Ishikawa (cell line): ENCODE measurements at regions not wholly inside any gene's neighbourhood (a gene's known extent, or its start where the extent isn't known, plus 50 kb on each side); places are given as distances from the start of the nearest gene placed in this dataset.

ENCODE experiments used
- CEBPB ChIP-seq: IDR thresholded peaks from 2 replicates; pipeline ENCODE4 v1.6.1; 2012
- CREB1 ChIP-seq: IDR thresholded peaks from 2 replicates; pipeline ENCODE4 v1.6.1; 2012; ENCODE audit warnings: low read depth
- EGR1 ChIP-seq: IDR thresholded peaks from 2 replicates; pipeline ENCODE4 v1.6.1; 2012
- EP300 ChIP-seq: IDR thresholded peaks from 2 replicates; pipeline ENCODE4 v1.6.1; 2012; ENCODE audit warnings: borderline replicate concordance
- FOXM1 ChIP-seq: IDR thresholded peaks from 2 replicates; pipeline ENCODE4 v1.6.1; 2012; ENCODE audit warnings: low read depth, borderline replicate concordance
- MAX ChIP-seq: IDR thresholded peaks from 2 replicates; pipeline ENCODE4 v1.6.1; 2012
- NFIC ChIP-seq: IDR thresholded peaks from 2 replicates; pipeline ENCODE4 v1.6.1; 2012
- RAD21 ChIP-seq: IDR thresholded peaks from 2 replicates; pipeline ENCODE4 v1.6.1; 2012; ENCODE audit warnings: low read depth
- TAF1 ChIP-seq: IDR thresholded peaks from 2 replicates; pipeline ENCODE4 v1.6.1; 2012; ENCODE audit warnings: low read depth, mild to moderate bottlenecking
- TCF12 ChIP-seq: IDR thresholded peaks from 2 replicates; pipeline ENCODE4 v1.6.1; 2012; ENCODE audit warnings: low read depth
- TEAD4 ChIP-seq: IDR thresholded peaks from 2 replicates; pipeline ENCODE4 v1.6.1; 2012
- YY1 ChIP-seq: IDR thresholded peaks from 2 replicates; pipeline ENCODE4 v1.6.1; 2012; ENCODE audit warnings: low read depth
- ZBTB7A ChIP-seq: IDR thresholded peaks from 2 replicates; pipeline ENCODE4 v1.6.1; 2012; ENCODE audit warnings: low read depth
- TF ChIP-seq, protein P1 (sequence below): IDR thresholded peaks from 2 replicates; pipeline ENCODE4 v1.6.1; 2012; ENCODE audit warnings: low read depth, mild to moderate bottlenecking
- TF ChIP-seq, protein P2 (sequence below): IDR thresholded peaks from 2 replicates; pipeline ENCODE4 v1.6.1; 2012

DNA sequence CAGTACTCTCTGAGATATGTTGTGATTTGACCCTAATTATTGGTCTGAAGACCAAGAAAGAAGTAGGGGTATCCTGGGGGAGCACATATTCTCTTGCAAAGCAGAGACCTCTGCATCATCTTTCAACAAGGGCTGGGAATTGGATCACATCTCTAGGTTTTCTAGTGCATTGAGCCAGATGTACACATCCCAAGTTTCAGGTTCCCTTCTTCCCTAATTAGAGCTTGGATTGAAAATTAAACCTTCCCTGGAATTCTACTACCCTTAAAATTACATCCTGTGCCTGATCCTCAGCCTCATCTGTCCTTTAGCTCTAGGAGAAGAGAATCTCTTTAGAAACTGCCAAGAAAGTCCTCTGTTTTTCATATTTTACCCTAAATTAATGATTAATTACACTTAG, 839.6 kb downstream of the SLC6A15 start:
- TF ChIP-seq CREB1 (no peak), NFIC (no peak), TEAD4 (no peak), TCF12 (no peak), EGR1 (no peak), EP300 (no peak), RAD21 (no peak), TAF1 (no peak), CEBPB (no peak), YY1 (no peak), MAX (no peak), ZBTB7A (no peak), FOXM1 (no peak)
- TF ChIP-seq, protein P1, sequence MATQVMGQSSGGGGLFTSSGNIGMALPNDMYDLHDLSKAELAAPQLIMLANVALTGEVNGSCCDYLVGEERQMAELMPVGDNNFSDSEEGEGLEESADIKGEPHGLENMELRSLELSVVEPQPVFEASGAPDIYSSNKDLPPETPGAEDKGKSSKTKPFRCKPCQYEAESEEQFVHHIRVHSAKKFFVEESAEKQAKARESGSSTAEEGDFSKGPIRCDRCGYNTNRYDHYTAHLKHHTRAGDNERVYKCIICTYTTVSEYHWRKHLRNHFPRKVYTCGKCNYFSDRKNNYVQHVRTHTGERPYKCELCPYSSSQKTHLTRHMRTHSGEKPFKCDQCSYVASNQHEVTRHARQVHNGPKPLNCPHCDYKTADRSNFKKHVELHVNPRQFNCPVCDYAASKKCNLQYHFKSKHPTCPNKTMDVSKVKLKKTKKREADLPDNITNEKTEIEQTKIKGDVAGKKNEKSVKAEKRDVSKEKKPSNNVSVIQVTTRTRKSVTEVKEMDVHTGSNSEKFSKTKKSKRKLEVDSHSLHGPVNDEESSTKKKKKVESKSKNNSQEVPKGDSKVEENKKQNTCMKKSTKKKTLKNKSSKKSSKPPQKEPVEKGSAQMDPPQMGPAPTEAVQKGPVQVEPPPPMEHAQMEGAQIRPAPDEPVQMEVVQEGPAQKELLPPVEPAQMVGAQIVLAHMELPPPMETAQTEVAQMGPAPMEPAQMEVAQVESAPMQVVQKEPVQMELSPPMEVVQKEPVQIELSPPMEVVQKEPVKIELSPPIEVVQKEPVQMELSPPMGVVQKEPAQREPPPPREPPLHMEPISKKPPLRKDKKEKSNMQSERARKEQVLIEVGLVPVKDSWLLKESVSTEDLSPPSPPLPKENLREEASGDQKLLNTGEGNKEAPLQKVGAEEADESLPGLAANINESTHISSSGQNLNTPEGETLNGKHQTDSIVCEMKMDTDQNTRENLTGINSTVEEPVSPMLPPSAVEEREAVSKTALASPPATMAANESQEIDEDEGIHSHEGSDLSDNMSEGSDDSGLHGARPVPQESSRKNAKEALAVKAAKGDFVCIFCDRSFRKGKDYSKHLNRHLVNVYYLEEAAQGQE: no peak
- TF ChIP-seq, protein P2, sequence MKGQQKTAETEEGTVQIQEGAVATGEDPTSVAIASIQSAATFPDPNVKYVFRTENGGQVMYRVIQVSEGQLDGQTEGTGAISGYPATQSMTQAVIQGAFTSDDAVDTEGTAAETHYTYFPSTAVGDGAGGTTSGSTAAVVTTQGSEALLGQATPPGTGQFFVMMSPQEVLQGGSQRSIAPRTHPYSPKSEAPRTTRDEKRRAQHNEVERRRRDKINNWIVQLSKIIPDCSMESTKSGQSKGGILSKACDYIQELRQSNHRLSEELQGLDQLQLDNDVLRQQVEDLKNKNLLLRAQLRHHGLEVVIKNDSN: no peak

DNA sequence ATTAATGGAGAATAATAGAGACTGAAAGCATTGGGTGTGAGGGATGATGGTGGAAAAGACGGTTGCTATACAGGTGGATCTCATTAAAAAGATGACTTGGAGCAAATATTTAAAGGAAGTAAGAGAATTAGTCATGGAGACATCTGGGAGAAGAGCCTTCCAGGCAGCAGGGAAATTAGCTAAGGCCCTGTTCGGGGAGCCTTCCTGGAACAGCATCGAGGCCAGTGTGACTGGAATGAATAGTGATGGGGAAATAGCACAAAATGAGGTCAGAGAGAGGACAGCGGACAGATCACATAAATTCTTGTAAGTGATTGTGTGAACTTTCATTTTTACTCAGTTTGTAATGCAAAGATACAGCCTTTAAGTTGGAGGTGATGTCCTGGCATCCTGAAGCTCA, 842.3 kb downstream of the SLC6A15 start:
- TF ChIP-seq TCF12: no peak
- TF ChIP-seq EP300: no peak

DNA sequence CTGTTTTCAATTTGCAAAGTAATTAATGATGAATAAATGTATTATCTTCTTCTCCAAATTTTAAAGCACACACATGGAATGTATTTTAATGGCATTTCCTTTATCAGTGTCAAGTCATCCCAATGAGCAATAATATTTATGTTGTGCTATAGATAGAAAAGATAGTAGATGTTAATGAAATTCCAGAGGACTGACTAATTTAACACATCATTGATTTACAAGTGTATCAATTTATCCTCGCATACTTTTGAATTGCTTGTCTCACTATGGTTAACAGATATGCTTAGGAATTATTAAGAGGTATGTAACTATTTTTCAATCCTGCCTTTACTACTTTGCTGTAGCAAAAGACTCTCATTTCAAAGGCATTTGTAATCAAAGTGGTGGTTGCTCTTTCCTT, 842.9 kb downstream of the SLC6A15 start:
- no peak for TF ChIP-seq RAD21
- TF ChIP-seq CEBPB: no peak
- TF ChIP-seq, protein P1: no peak
- no peak for TF ChIP-seq TEAD4
- TF ChIP-seq ZBTB7A: no peak
- TF ChIP-seq, protein P2: no peak
- TF ChIP-seq NFIC: no peak
- TF ChIP-seq MAX: no peak
- TF ChIP-seq YY1: no peak
- TF ChIP-seq TCF12: no peak

GRCh38 chr12:84069198-84069597, 843.4 kb downstream of the SLC6A15 start:
- no peak for TF ChIP-seq TCF12
- no peak for TF ChIP-seq EP300
- TF ChIP-seq, protein P2: no peak
- TF ChIP-seq TEAD4: no peak
- no peak for TF ChIP-seq YY1
- TF ChIP-seq CREB1: no peak
- TF ChIP-seq, protein P1: no peak

GRCh38 chr12:84058136-84058535, 854.5 kb downstream of the SLC6A15 start:
- no peak for TF ChIP-seq NFIC
- no peak for TF ChIP-seq EGR1
- no peak for TF ChIP-seq EP300
- TF ChIP-seq TEAD4: no peak
- no peak for TF ChIP-seq TAF1
- TF ChIP-seq CREB1: no peak
- TF ChIP-seq, protein P1: no peak
